NCI-H2196 (cell line): ENCODE measurements at regions not wholly inside any gene's neighbourhood (a gene's known extent, or its start where the extent isn't known, plus 50 kb on each side); places are given as distances from the start of the nearest gene placed in this dataset.
A peak's percentile ranks its signal among the peaks of the same experiment; 100 is the strongest.

Experiments
- DNase-seq: peaks from one replicate; lab custom pipeline; 2025; ENCODE audit not compliant: unreplicated experiment; lab: John Stamatoyannopoulos, UW

DNA sequence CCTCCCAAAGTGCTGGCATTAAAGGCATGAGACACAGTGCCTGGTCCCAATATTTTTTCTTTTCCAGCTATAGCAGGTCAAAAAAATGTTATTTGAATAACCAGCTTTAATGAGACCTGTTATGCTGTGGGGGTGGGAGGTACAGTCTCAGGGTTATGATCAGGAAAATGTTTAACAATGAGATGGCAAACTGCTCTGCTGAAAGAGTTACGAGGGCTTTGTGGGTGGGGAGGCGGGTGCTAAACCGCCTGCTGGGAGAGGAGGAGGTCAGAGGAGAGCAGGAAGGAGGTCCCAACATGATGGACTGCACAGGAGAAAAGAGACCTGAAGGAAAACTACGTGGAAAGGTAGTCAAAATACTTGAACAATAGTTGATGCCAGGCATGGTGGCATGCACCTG lies 126.0 kb upstream of the B3GALT2 start:
- no peak for DNase-seq

DNA sequence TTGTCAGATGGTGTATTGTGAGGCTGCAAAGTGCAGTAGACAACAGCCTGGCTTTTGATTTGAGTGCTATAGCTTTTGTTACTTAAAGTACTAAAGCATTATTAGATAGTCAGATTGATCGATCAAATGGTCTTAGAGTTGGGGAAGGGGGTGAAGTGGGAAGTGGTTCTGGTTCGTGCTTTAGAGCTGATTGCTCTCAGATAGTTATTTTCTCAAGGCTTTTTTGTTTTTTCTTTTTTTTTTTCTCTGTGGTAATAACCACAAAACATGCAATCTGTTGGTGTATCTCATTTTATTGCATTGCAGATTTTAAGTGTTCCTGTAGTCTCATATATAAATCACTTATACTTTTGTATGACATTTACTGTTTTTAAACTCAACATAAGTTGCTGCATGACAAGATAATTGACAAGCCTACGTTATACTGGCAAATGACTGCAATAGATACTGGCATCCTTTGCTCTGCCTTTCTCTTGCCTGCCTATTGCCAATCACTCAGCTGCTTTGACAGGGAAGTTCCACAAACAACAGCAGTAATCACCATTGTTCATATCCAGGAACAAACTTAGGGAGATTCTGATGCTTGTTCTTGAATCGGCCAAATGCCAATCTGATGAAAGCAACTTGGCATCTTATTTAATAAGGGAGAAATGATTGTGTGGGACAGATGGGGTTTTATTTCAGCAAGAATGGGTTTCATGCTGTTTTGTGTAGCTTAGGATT lies 125.0 kb upstream of the B3GALT2 start:
- no peak for DNase-seq

DNA sequence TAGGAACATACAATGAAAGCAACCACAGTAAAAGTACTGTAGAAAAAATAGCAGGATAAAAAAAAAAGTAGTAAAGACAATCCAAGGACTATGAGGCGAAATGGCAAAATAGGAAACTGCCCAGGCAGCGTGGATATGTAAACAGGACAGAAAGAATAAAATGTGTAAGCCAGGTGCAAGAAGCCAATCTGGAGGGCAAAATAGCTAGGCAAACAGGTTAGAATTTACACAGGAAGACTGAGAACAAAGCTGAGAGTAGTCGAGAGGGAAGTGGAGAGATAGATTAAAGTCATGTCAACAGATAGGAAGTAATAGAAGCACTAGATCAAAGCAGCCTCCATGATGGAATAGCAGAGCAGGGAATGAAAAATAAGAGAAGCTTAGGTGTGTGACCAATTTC lies 124.2 kb upstream of the B3GALT2 start:
- DNase-seq = peak; percentile 67

DNA sequence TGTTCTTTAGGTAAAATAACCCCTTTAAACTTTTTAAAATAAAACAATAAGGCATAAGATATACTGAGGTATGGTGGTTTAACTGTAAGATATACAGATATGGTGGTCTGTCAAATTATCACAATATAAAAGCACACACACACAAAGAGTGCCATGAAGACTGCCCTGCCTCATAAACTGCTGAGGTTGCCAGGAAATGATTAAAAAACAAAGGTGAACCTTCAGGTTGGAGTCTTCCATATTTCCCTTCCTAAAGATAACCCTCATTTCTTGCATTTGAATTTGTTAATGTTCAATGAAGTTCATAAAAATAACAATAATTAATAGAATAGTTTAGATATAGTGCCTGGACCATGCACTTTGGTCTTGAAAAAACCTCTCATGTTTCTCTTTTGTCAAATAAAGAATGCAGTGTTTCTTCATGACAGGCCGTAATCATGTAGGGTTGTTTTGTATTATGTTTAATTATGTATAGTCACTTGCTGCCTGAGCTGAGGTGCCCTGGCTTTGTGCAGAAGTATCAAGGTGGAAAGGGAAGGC lies 123.6 kb upstream of the B3GALT2 start:
- no peak for DNase-seq

DNA sequence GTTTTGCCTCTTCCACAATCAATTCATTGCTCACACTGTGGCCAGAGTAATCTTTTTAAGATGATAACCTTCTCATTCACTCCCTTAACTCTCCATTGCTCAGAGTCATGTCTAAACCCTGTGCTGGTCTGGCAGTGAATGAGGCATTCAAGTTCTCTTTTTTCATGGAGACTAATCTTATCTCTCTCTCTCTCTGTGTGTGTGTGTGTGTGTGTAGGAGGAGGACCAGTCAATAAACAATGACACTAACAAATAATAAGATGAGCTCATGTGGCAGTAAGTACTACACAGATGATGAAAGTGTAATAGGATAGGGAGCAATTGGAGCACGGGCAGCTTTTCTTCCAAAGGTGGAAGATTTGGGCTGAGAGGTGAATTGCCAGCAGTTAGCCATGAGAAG lies 122.0 kb upstream of the B3GALT2 start:
- DNase-seq = no peak

DNA sequence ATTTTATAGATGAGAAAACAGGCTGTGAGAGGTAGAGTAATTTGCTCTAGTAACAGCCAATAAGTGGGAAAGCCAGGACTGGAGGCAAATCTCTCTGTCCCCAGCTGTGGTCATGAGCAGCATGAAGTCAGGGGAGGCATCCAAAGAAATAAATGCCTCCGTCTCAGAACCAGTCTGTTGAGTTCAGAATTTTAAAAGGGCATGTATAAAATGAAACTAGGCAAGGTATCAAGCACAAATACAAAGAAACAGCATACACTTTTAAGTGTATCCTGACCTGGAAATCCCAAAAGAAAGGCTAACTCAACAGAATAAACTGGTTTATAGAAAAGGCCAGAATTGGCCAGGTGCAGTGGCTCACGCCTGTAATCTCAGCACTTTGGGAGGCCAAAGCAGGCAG lies 120.0 kb upstream of the B3GALT2 start:
- DNase-seq = no peak
